Activated CD4-positive, alpha-beta T cell treated with anti-CD3 and anti-CD28 coated beads, Interleukin-2, amount 10 ng/mL, durations not matched to agents 24 days and 14 days (primary cell): ENCODE measurements at regions not wholly inside any gene's neighbourhood (a gene's known extent, or its start where the extent isn't known, plus 50 kb on each side); places are given as distances from the start of the nearest gene placed in this dataset.

Experiments used
- DNase-seq: peaks from one replicate; pipeline ENCODE4 v3.0.0; 2022
- H3K27ac Mint-ChIP-seq: one replicate; pipeline ENCODE4 v1.8.0; 2022; ENCODE audit warnings: mild to moderate bottlenecking, mixed read lengths
- H3K27me3 Mint-ChIP-seq: one replicate; pipeline ENCODE4 v1.8.0; 2022; ENCODE audit warnings: mixed read lengths
- H3K36me3 Mint-ChIP-seq: one replicate; pipeline ENCODE4 v1.8.0; 2022; ENCODE audit warnings: low read depth, mild to moderate bottlenecking, mixed read lengths
- H3K4me1 Mint-ChIP-seq: one replicate; pipeline ENCODE4 v1.8.0; 2021; ENCODE audit warnings: mixed read lengths
- H3K4me3 Mint-ChIP-seq: one replicate; pipeline ENCODE4 v1.8.0; 2022; ENCODE audit warnings: mild to moderate bottlenecking, moderate library complexity, mixed read lengths
- H3K9me3 Mint-ChIP-seq: one replicate; pipeline ENCODE4 v1.8.0; 2021; ENCODE audit warnings: mixed read lengths
- intact Hi-C: fragments of 100-400 bp; cut with micrococcal nuclease; formaldehyde crosslinking; loops from one replicate; pipeline ENCODE4 v1.15.1; 2023

DNA sequence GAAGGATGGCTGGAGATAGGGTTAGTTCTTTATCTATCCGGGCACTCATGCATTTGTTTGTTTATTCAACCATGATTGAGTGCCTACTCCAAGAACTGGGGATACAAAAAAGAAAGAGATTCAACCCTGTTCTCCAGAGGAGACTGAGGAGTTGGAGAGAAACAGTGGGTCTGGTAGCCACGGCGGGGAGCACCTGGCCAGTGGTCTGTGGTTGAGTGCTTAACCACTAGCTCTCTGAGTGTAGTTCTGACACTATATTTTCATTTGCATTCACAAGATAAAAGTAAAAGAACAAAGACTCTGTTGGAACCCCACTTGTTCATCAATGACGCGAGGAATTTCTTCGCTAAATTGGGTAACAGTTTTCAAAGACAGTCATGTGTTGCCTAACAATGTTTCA is 295.5 kb upstream of the MSX2 start:
- DNase-seq, result no peak
- no peaks in the 10 kb centered on the region for H3K9me3 Mint-ChIP-seq
- no peaks in the 10 kb centered on the region for H3K27me3 Mint-ChIP-seq
- intact Hi-C loops, result no loop called here
- H3K27ac Mint-ChIP-seq, result no peak overlapping the region
- no peaks in the 10 kb centered on the region for H3K36me3 Mint-ChIP-seq
- H3K4me3 Mint-ChIP-seq, result no peak overlapping the region
- no peaks in the 10 kb centered on the region for H3K4me1 Mint-ChIP-seq

DNA sequence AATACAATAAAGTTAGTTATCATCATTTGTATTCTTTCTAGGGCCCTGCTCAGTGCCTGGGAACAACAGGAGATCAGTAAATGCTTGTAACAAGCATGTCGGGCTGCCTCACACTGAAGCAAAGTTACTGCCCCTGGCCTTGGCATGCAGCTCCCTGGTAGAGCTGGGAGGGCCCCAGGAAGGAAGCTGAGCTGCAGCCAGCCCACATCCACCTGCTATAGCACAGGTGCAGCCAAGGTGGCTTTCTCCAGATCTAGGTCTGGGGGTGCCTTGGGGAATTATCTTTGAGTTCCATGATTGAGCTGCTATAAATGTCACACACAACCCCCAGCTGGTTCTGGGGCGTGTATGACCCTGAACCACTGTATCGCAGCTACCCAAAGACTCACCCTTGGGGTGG is 293.4 kb upstream of the MSX2 start:
- no peaks in the 10 kb centered on the region for H3K4me1 Mint-ChIP-seq
- H3K9me3 Mint-ChIP-seq, result no peaks in the 10 kb centered on the region
- DNase-seq, result no peak
- H3K4me3 Mint-ChIP-seq, result no peak overlapping the region
- no peaks in the 10 kb centered on the region for H3K36me3 Mint-ChIP-seq
- no peak overlapping the region for H3K27ac Mint-ChIP-seq
- intact Hi-C loops, result no loop called here
- H3K27me3 Mint-ChIP-seq, result no peaks in the 10 kb centered on the region

DNA sequence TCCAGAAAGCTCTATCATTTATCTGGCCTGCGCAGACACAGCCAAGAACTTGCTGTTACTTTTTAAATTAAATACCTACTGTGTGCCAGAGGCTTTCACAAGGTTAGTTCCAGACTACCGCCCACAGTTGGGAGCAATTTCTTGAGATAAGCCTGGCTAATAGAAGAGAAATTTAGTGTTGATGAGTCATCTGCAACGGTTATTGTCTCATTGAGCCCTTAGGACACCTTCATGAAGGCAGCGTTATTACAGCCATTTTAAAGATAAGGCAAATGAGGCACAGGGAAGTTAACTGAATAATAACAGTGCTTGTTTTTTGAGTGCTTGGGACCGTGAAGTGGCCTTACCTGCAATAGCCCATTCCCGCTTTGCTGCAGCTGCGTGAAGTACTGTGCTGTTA is 292.9 kb upstream of the MSX2 start:
- H3K36me3 Mint-ChIP-seq, result no peaks in the 10 kb centered on the region
- H3K9me3 Mint-ChIP-seq, result no peaks in the 10 kb centered on the region
- no peak for DNase-seq
- H3K27ac Mint-ChIP-seq, result no peak overlapping the region
- H3K4me1 Mint-ChIP-seq, result no peaks in the 10 kb centered on the region
- no peak overlapping the region for H3K4me3 Mint-ChIP-seq
- intact Hi-C loops, result no loop called here
- no peaks in the 10 kb centered on the region for H3K27me3 Mint-ChIP-seq

DNA sequence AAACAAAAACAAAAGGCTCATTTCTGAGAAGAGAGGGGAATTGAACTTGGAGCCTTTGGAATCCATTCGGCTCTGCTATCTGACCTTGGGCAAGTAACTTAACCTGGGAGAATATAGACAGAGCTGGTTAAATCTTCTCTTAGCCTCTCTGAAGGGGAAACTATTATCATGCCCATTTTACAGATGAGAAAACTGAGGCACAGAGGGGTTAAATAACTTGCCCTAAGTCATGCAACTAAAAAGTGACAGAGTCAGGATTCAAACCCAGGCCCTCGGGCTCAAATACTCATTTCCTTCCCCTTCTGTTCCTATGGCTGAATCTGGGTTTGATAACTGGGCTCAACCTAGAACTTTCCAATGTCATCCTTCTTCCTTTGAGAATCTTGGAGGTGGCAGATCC is 291.3 kb upstream of the MSX2 start:
- H3K36me3 Mint-ChIP-seq, result no peaks in the 10 kb centered on the region
- H3K27me3 Mint-ChIP-seq, result no peaks in the 10 kb centered on the region
- intact Hi-C loops, result no loop called here
- no peak for DNase-seq
- H3K4me3 Mint-ChIP-seq, result no peak overlapping the region
- H3K27ac Mint-ChIP-seq, result no peak overlapping the region
- no peaks in the 10 kb centered on the region for H3K9me3 Mint-ChIP-seq
- no peaks in the 10 kb centered on the region for H3K4me1 Mint-ChIP-seq

DNA sequence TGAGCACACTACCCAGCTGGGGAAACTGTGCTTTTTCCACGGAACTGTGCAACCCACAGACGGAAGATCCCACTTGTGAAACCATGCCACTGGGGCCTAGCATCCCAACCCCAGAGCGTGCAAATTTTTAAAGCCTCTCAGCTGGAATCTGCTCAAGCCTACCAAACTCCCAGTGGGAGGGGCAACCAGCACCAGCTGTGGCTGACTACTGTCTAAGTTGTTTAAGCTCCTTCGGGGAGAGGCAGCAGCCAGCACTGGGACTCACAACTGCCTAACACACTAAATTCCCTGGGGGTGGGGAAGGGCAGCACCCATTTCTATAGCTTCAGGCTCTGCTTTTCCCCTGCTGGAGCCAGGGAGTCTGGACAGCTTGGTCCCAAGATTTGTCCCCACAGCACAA is 287.6 kb upstream of the MSX2 start:
- intact Hi-C loops, result no loop called here

DNA sequence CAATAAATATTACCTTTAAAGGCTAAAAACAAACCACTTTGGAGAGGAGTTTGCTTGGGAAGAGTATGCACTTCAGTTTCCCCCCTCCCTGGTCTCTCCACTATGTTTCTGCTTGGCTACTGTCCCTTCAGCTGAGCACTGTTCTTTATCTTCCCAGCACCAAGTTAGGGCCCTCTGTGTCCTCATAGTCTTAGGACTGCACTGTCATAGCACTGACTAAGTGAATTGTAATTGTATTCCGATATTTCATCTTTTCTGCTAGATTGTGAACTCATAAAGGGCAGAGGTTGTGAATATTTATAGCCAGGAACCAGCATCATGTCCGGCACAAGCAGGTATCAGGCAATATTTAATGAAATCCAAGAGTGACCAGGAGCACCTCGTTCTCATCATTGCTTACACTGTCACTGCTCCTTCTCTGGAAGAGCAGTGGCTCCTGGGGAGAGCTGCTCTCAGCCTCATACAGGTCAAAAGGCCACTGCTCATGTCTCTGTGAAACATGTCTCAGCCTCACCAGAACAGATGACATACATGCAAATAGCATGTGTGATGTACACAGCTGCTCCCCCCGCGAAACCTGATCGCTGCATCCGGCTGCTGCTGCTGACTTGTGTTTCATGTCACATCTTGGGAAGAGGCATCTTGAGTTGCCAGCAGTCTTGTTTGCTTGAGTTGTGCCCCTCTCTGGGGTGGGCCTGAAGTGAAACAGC is 279.7 kb upstream of the MSX2 start:
- Mint-ChIP-seq H3K27me3 (no peaks in the 10 kb centered on the region), H3K27ac (no peak overlapping the region), H3K4me3 (no peak overlapping the region), H3K9me3 (no peaks in the 10 kb centered on the region), H3K36me3 (no peaks in the 10 kb centered on the region), H3K4me1 (no peaks in the 10 kb centered on the region)
- intact Hi-C loops, result no loop called here
- no peak for DNase-seq

More for the DNA sequence above, 287.6 kb upstream of the MSX2 start:
- Mint-ChIP-seq H3K4me1 (no peaks in the 10 kb centered on the region), H3K36me3 (no peaks in the 10 kb centered on the region), H3K27me3 (no peaks in the 10 kb centered on the region), H3K4me3 (no peak overlapping the region), H3K27ac (no peak overlapping the region), H3K9me3 (no peaks in the 10 kb centered on the region)
- no peak for DNase-seq

DNA sequence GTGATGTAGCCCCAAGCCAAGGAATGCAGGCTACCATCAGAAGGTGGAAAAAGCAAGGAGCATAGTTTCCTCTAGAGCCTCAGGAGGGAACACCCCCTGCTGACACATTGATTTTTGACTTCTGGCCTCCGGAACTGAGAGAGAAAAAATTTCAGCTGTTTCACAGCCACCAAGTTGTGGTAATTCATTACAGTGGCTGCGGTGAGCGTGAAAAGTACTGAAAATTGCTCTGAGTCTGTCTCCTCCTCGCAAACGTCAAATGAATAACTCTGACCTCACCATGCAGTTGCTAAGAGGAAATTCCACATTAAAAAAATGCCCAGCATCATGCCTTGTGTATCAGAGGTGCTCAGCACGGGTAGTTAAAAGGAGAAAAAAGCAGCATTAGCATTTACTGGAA is 277.9 kb upstream of the MSX2 start:
- intact Hi-C loops, result no loop called here
- Mint-ChIP-seq H3K27ac (no peak overlapping the region), H3K36me3 (no peaks in the 10 kb centered on the region), H3K9me3 (no peaks in the 10 kb centered on the region), H3K4me1 (no peaks in the 10 kb centered on the region), H3K27me3 (no peaks in the 10 kb centered on the region), H3K4me3 (no peak overlapping the region)
- no peak for DNase-seq

DNA sequence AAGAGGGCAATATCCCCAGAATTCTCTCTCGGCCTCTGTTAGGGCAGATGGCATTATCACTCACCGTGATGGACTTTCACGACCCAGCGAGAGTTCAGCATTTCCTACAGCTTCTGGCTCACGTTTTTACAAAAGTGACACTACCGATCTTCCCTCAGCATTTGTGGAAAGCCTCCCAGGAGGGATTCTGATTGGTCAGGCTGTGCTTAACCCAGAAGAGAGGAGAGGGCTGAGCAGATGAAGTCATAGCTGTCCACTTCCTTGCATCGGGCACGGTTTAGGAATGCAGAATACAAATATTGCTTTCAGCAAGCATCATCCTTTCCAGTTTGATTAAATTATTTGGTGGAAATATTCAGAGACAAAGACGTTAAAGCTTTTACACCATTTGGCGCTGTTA is 277.4 kb upstream of the MSX2 start:
- H3K27me3 Mint-ChIP-seq, result no peaks in the 10 kb centered on the region
- no peak overlapping the region for H3K27ac Mint-ChIP-seq
- no peak overlapping the region for H3K4me3 Mint-ChIP-seq
- intact Hi-C loops, result no loop called here
- no peak for DNase-seq
- H3K36me3 Mint-ChIP-seq, result no peaks in the 10 kb centered on the region
- H3K9me3 Mint-ChIP-seq, result peaks cover under 1% of the 10 kb centered on the region
- H3K4me1 Mint-ChIP-seq, result no peaks in the 10 kb centered on the region

DNA sequence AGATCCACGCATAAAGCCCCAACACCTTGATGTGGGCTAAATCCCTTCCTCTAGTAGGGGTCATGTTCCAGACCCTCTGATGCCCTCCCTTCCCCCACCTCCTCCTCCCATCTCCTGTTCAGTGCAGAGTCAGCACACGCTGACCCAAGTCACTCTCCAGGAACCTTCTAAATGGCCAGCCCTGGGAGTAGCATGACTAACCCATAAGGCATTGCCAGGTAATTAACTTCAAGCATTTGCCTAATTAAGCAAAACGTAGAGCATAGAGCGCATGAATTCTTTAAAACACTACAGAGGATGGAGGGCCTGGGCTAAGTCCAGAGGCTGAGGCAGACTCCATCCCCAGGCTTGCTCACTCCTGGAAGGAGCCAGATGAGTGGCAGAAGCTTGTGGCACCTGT is 276.3 kb upstream of the MSX2 start:
- Mint-ChIP-seq H3K27me3 (no peaks in the 10 kb centered on the region), H3K9me3 (peaks cover 6% of the 10 kb centered on the region), H3K4me1 (no peaks in the 10 kb centered on the region), H3K36me3 (no peaks in the 10 kb centered on the region), H3K27ac (no peak overlapping the region), H3K4me3 (no peak overlapping the region)
- intact Hi-C loops, result no loop called here
- no peak for DNase-seq

DNA sequence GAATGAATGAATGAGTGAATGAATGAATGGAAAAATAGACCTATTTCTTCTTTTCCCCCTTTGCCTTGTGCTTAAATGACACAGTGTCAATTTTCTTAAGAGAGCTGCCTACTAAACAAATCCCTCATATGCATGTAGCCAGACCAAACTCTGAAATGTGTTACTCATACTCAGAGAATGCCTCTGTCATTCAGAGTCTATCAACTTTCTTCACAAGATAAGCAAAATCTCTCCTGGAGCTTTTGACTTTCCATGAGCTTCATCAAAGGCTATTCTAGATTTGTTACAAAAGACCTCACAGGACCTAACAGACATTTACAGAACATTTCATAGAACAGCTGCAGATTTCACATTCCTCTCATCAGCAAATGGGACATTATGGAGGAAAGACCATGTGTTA is 275.7 kb upstream of the MSX2 start:
- no peaks in the 10 kb centered on the region for H3K27me3 Mint-ChIP-seq
- H3K27ac Mint-ChIP-seq, result no peak overlapping the region
- intact Hi-C loops, result no loop called here
- DNase-seq, result no peak
- H3K9me3 Mint-ChIP-seq, result peaks cover 6% of the 10 kb centered on the region
- no peaks in the 10 kb centered on the region for H3K36me3 Mint-ChIP-seq
- no peak overlapping the region for H3K4me3 Mint-ChIP-seq
- no peaks in the 10 kb centered on the region for H3K4me1 Mint-ChIP-seq

DNA sequence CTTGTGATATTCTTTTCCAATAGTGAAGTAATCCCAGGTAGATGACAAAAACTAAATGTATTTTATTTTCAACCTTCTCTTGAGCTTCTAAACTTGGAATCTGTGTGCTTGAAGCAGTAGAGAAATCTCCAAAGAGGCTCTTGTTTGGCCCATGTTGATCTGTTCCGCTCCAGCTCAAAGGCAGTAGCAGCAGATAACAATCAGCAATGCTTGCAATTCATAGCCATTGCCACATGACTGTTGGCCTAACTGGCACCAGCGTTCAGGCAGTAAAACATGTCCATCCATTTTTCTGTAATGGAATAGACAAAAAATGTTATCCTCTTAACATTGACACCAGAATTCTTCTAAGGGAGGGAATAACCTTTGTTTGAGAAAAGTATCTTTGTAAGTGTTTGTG is 270.7 kb upstream of the MSX2 start:
- Mint-ChIP-seq H3K9me3 (peaks cover 9% of the 10 kb centered on the region), H3K36me3 (no peaks in the 10 kb centered on the region), H3K27ac (no peak overlapping the region), H3K4me1 (peaks cover 10% of the 10 kb centered on the region), H3K4me3 (no peak overlapping the region), H3K27me3 (no peaks in the 10 kb centered on the region)
- intact Hi-C loops, result no loop called here
- no peak for DNase-seq

DNA sequence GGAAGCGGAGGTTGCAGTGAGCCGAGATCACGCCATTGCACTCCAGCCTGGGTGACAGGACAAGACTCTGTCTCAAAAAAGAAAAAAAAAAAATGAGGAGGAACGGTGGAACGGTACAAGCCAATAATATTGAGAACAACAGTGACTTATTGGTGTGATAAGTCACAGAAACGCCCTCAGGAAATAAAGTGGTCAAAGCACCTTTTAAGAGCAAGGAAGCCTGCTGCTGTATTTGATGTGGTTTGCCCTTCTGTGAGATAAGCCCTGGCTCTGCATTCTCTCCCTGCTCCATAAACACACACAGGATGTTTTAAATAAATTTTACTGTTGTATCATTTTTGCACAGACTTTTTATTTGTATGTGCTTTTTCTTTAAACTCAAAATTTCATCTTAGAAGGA is 269.9 kb upstream of the MSX2 start:
- intact Hi-C loops, result no loop called here
- Mint-ChIP-seq H3K9me3 (peaks cover 9% of the 10 kb centered on the region), H3K27me3 (no peaks in the 10 kb centered on the region), H3K4me1 (peaks cover 10% of the 10 kb centered on the region), H3K27ac (peak overlapping the region; percentile 34), H3K4me3 (peak overlapping the region; percentile 13), H3K36me3 (no peaks in the 10 kb centered on the region)
- peak; percentile 65 for DNase-seq

DNA sequence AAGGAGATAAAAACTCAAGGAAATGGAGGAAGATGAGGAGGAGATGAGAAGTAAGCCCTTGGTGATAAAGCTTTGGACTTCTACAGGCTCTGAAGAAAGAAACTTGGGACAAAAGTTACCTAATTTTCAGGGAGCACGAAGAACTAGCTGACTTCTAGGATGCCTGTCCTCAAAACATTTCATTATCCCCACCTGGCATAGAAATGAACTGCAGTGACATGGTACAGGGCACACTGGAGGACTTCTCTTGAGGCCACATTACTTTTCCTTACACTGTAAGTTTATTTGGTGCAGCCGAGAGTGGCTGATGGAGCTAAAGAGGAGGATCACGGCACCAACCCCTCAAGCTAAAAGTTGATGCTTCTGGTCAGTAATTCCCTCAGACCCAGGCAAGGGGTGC is 269.5 kb upstream of the MSX2 start:
- Mint-ChIP-seq H3K4me3 (no peak overlapping the region), H3K9me3 (peaks cover 9% of the 10 kb centered on the region), H3K4me1 (peaks cover 10% of the 10 kb centered on the region), H3K27me3 (no peaks in the 10 kb centered on the region), H3K27ac (no peak overlapping the region), H3K36me3 (no peaks in the 10 kb centered on the region)
- intact Hi-C loops, result no loop called here
- no peak for DNase-seq

DNA sequence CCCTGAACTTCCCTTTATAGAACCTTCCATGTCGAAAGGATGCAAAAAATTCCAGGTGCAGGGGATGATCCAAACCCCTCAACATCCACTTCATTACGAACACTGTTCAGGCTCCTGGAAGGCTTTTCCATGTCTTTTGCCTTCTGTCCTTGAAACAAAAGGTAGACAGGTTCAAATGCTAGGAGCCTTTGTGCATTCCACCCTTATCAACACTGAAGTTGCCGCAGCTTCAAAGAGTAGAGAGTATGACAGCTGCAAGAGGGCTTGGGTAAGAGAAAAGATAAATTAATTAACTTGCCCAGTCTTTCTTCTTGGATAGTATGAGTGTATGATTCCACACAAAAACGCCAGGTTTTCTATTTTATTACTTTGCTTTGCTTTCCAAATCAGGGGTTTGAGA is 269.1 kb upstream of the MSX2 start:
- no peaks in the 10 kb centered on the region for H3K36me3 Mint-ChIP-seq

DNA sequence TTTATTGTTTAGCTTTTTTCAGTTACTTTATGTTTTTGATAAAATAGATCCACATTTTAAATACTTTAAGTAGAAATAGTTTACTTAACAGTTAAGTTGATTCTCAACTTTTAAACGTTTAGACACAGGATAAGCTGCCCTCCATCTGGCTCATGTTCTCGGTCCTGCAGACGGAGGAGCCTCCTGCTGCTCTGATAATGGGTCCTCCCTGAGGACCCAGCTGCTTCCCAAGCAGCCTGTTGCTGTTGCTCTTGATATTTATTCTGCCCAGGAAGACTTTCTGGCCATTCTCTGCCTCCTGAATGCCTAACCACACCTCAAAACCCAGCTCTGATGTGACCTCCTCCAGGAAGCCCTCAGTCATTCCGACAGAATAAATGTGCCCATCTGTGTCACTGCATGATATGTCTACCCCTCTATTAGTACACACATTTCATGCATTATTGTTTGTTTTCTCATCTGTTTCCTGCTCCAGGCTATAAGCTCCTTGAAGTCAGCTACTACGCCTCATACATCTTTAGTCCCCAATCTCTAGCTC is 267.2 kb upstream of the MSX2 start:
- peaks cover 6% of the 10 kb centered on the region for H3K9me3 Mint-ChIP-seq
- no peaks in the 10 kb centered on the region for H3K27me3 Mint-ChIP-seq
- peaks cover 10% of the 10 kb centered on the region for H3K4me1 Mint-ChIP-seq
- no peaks in the 10 kb centered on the region for H3K36me3 Mint-ChIP-seq
- intact Hi-C loops, result no loop called here
- H3K27ac Mint-ChIP-seq, result no peak overlapping the region
- H3K4me3 Mint-ChIP-seq, result no peak overlapping the region
- DNase-seq, result no peak

More for the DNA sequence above, 269.1 kb upstream of the MSX2 start:
- Mint-ChIP-seq H3K27me3 (no peaks in the 10 kb centered on the region), H3K4me1 (peaks cover 10% of the 10 kb centered on the region), H3K27ac (no peak overlapping the region), H3K9me3 (peaks cover 9% of the 10 kb centered on the region), H3K4me3 (no peak overlapping the region)
- intact Hi-C loops, result no loop called here
- no peak for DNase-seq
